NCI-H69 (cell line): ENCODE measurements at regions not wholly inside any gene's neighbourhood (a gene's known extent, or its start where the extent isn't known, plus 50 kb on each side); places are given as distances from the start of the nearest gene placed in this dataset.

Experiments used
- DNase-seq: peaks from one replicate; lab custom pipeline; 2025; lab: John Stamatoyannopoulos, UW

DNA sequence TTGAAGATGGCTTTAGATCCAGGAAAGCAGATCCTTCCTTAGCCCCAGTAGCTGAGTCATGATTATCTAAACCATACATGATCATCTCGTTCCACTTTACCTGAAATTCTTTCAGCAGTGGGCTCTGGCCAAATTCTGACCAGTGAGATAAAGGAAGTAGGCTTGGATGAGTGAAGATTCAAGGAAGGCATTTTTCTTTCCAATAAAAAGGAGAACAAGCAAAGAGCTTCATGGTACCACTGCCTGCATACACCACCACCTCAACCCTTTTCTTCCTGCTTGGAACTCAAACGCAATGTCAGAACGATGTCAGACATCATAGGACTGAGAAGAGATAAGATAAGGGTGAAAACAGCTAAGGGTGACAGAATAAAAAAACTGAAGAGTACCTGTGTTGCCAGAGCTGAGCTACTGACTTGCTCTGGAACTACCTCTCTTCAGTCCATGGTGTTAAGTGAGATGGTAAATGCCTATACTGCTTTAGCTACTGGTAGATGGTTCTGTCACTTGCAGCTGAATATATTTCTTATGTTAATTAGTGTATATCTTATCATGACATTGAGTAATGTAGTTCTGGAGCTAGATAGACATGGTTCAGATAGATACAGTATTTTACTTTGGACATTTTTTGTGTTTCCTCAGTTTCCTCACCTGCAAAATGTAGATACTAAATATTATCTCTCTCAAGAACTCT is 58.7 kb upstream of the ACVR1 start:
- DNase-seq, result no peak

DNA sequence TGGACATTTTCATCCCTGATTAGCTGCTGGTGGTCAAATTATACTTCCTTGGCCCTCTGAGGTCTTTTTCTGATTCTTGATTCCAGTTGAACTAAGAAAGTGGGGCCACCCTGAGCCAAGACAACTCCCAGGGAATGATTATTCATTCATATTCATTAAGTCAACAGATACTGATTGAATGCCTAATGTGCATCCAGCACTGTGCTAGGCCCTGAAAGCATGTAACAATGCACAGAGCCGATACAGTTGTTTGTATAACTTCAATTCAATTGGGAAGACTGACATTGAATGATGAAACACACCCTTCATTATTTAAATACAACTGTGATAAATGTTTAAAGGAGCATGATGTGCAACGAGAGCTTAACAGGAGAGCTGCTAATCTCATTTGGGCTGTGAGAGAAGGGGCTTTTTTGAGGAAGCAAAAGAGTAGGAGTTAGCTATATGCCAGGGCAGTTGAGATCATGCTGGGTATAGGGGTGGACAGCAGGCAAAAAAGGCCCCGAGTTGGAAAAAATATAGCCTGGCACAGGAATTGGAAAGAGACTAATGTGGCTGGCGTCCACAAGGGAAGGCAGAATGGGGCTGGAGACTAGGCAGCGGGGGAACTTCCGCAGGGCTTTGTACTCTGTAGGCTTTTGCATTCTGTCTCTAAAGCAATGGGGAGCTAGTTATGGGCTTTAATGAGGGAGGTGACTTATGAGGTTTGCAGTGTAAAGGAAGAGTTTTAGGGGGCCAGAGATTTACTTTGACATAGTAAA is 57.2 kb upstream of the ACVR1 start:
- DNase-seq, result peak; percentile 57

- peak; percentile 90 for DNase-seq
Measured at GRCh38 chr2:157932480-157933159, 56.5 kb upstream of the ACVR1 start.

DNA sequence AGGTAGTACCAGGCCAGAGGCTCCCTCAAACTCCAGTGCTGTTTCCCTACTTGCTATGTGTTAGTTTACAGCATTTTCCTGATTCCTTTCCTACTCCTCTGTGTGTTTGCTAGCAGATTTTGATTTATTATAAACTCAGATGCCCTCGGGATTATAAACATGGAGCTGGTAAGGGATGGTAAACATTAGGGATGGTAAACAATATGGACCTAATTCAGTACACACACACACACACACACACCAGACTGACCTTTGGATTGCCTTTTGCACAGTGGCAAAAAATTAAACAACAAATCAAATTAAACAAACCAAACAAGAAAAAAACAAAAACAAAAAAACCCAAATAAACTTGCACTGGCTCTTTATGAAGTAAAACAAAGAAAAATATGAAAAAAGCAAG is 55.4 kb upstream of the ACVR1 start:
- DNase-seq, result peak; percentile 54

DNA sequence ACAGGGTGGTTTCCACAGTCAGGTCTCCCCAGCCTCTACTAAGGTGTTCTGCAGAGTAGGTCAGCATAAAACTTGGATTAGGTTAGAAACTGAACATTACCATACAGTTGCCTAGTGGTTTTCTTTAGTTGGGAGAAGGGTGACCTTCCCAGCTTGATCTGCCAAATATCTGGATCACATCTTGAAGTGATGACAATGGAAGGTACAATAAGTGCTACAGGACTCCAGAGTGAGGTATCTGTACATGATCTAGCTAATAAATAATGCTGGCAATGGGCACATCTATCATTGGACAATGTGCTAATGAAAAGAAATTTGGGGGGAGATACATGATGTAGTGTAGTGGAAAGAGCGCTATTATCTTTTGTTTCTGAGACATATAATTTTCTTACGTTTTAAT is 54.6 kb upstream of the ACVR1 start:
- no peak for DNase-seq

DNA sequence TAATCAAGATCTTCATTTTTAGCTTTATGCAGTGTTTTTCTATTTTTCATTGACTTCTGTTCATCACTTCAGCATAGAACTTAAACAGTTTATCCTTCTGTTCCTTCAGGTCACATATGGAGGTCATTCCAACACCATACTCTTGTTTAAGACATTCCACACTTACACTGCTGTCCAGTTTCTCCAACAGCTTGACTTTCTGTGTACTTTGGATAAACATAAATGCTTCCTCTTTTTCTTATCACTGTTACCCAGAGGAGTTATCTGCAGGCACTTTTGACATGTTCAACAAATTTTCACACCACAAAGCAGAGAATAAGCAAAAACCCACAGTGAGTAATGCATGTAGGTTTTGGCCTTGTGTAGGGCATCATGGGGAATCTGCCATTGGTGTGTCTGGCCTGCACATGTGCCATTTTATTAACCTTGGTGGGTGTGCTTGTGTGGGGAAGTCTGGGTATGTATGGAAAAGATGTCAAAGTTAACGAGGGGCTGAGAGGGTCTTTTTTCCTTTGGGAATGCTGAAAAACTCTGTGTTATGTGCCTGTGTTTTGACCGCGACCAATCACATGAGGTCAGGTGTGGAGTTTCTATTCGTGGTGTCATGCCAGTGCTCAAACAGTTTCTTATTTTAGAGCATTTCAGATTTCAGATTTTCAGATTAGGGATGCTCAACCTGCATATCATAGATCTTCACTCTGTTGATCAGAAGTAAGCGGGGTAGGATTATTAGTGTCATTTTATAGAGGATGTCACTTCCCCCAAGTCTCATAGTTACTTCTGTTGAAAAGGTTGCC is 53.9 kb upstream of the ACVR1 start:
- DNase-seq, result no peak

DNA sequence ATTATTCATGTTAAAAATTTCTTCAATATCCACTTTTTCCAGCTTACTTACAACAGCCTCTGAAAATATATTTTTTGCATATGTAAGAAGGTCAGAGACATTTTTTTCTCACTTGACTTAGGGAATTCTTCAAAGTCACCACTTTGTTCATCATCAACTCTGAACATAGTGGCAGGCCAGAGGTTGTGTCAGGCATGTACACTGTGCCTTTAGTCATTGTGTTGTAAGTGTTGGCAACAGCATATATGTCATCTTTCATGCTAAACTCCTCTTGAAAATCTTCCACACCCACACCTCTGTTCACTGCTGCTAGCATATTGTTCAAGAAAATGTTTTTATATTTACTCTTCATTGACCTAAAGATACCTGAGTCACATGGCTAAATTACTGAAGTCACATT is 52.2 kb upstream of the ACVR1 start:
- no peak for DNase-seq

- no peak for DNase-seq
Measured at GRCh38 chr2:157927155-157927554, 51.0 kb upstream of the ACVR1 start.
